ENCODE measurements at regions not wholly inside any gene's neighbourhood (a gene's known extent, or its start where the extent isn't known, plus 50 kb on each side); places are given as distances from the start of the nearest gene placed in this dataset.

DNA sequence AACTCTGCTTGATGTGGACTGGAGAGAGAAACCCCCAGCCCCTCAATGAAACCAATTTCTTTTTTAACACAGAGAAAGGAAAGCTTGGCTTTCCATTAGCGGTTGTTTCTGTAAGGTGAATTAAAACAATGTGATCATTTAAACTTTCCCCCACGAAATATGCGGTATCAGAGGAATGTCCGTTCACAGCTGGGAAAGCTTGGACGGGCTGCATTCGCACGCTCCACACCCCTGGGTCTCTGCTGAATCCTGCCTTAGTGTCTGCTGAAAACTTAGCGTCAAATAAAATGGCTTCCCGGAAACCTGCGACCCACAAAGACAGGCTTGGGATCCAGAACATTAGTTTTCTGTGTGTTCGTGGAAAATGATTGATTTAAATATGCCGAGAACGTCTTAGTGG lies 71.7 kb downstream of the C16orf95 start:
- FAIRE-seq (no peak), DNase-seq (no peak)
- peaks cover 0 to 4% (median 0%) of the 10 kb centered on the region in 3 donors for H3K27me3 ChIP-seq (ENCODE audit: control insufficient read depth in 3 of 3, insufficient read depth in 3 of 3, low read length in 3 of 3)
- no peaks in the 10 kb centered on the region for H3K4me1 ChIP-seq (ENCODE audit: control insufficient read depth in 3 of 3, insufficient read depth in 2 of 3, low read depth in 1 of 3, low read length in 2 of 3)
- no peak overlapping the region for H3K27ac ChIP-seq (ENCODE audit: low read depth in 1 of 3, low read length in 2 of 3)
- H3K36me3 ChIP-seq (ENCODE audit: control insufficient read depth in 3 of 3, insufficient read depth in 2 of 3, low read depth in 1 of 3, low read length in 3 of 3) = no peaks in the 10 kb centered on the region
- 91 to 96% (median 93%) methylated on average over 13 of the region's 13 CpGs for WGBS, 3 donors
- no peaks in the 10 kb centered on the region for H3K9me3 ChIP-seq (ENCODE audit: control insufficient read depth in 2 of 2, insufficient read depth in 1 of 2, low read depth in 1 of 2, low read length in 1 of 2)
- H3K4me3 ChIP-seq (ENCODE audit: low read depth in 1 of 3, low read length in 3 of 3) = no peak overlapping the region

DNA sequence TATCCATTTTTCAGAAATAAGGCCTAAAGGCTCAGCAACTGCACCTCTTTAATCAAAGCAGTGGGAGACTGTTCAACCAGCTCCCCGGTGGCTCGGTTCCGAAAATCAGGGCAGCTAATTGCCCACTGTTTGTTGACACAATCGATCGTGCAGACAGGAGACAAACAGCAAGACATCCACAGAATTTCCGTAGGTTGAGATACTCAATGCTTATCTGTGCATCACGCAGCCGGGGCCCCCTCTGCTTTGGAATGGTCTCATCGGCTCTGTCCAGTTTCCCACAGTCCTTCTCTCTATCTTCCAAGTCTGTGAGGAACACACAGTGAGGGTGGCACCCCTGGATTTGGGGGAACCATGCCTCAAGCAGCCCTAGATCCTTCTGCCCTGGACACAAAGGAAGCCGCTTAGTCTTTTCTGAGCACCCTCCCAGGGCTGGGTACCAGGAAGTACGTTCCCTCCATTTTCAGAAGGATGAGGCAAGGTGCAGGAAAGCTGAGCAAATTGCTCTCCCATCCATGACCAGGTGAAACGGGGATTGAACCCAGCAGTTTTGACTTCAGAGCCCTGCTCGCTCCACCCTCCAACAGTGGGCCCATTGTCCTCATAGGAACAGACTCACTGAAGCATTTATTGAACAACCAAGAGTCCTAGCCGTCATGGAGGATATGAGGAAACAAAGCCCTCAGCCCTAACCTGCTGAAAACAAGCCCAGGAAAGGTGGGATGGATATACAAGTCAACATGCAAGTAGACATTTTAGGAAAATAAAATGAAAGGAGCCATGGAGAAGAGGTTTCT lies 70.7 kb downstream of the C16orf95 start:
- no peaks in the 10 kb centered on the region for H3K9me3 ChIP-seq (ENCODE audit: control insufficient read depth in 2 of 2, insufficient read depth in 1 of 2, low read depth in 1 of 2, low read length in 1 of 2)
- H3K27ac ChIP-seq (ENCODE audit: low read depth in 1 of 3, low read length in 2 of 3) = no peak overlapping the region
- DNase-seq = no peak
- 37 to 70% (median 60%) methylated on average over 14 of the region's 14 CpGs for WGBS, 3 donors
- no peak overlapping the region for H3K4me3 ChIP-seq (ENCODE audit: low read depth in 1 of 3, low read length in 3 of 3)
- FAIRE-seq = no peak
- no peaks in the 10 kb centered on the region for H3K4me1 ChIP-seq (ENCODE audit: control insufficient read depth in 3 of 3, insufficient read depth in 2 of 3, low read depth in 1 of 3, low read length in 2 of 3)
- H3K27me3 ChIP-seq (ENCODE audit: control insufficient read depth in 3 of 3, insufficient read depth in 3 of 3, low read length in 3 of 3) = peaks cover 0 to 4% (median 0%) of the 10 kb centered on the region in 3 donors
- H3K36me3 ChIP-seq (ENCODE audit: control insufficient read depth in 3 of 3, insufficient read depth in 2 of 3, low read depth in 1 of 3, low read length in 3 of 3) = no peaks in the 10 kb centered on the region

DNA sequence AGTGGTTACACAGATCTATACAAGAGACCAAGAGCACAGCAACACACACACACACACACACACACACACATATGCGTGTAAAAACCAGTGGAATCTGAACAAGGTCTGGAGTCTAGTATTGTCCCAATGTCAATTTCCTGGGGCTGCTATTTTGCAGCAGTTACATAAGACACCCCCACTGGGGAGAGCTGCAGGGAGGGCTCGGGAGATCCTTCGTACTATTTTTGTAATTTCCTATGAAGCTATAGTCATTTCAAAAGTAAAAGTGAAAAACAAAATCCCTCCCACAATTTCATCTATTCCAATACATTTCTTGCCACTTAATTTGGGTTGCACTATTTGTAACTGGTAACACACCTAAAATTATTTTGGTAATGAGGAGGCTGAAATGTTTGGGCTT lies 68.5 kb downstream of the C16orf95 start:
- H3K27me3 ChIP-seq (ENCODE audit: control insufficient read depth in 3 of 3, insufficient read depth in 3 of 3, low read length in 3 of 3) = peaks cover 0 to 4% (median 0%) of the 10 kb centered on the region in 3 donors
- H3K36me3 ChIP-seq (ENCODE audit: control insufficient read depth in 3 of 3, insufficient read depth in 2 of 3, low read depth in 1 of 3, low read length in 3 of 3) = no peaks in the 10 kb centered on the region
- H3K4me1 ChIP-seq (ENCODE audit: control insufficient read depth in 3 of 3, insufficient read depth in 2 of 3, low read depth in 1 of 3, low read length in 2 of 3) = no peaks in the 10 kb centered on the region
- no peak overlapping the region for H3K27ac ChIP-seq (ENCODE audit: low read depth in 1 of 3, low read length in 2 of 3)
- no peak overlapping the region for H3K4me3 ChIP-seq (ENCODE audit: low read depth in 1 of 3, low read length in 3 of 3)
- 38 to 57% (median 52%) methylated on average over 3 of the region's 3 CpGs for WGBS, 3 donors
- no peak for DNase-seq
- no peak for FAIRE-seq
- H3K9me3 ChIP-seq (ENCODE audit: control insufficient read depth in 2 of 2, insufficient read depth in 1 of 2, low read depth in 1 of 2, low read length in 1 of 2) = no peaks in the 10 kb centered on the region

DNA sequence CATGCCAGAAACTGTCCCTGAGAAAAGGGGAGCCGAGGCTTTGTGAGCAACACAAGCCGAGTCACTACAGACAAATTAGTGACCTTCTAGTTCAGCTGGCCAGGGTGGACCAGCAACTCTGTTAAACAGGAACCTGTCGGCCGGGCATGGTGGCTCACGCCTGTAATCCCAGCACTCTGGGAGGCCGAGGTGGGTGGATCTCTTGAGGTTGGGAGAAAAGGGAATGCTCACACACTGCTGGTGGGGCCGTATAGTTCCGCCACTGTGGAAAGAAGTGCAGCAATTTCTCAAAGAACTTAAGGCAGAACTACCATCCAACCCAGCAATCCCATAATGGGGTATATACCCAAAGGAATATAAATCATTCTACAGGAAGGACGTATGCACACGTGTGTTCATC lies 67.8 kb downstream of the C16orf95 start:
- Histone ChIP-seq H3K9me3 (ENCODE audit: control insufficient read depth in 2 of 2, insufficient read depth in 1 of 2, low read depth in 1 of 2, low read length in 1 of 2) (no peaks in the 10 kb centered on the region), H3K36me3 (ENCODE audit: control insufficient read depth in 3 of 3, insufficient read depth in 2 of 3, low read depth in 1 of 3, low read length in 3 of 3) (no peaks in the 10 kb centered on the region), H3K27ac (ENCODE audit: low read depth in 1 of 3, low read length in 2 of 3) (no peak overlapping the region), H3K4me3 (ENCODE audit: low read depth in 1 of 3, low read length in 3 of 3) (no peak overlapping the region), H3K4me1 (ENCODE audit: control insufficient read depth in 3 of 3, insufficient read depth in 2 of 3, low read depth in 1 of 3, low read length in 2 of 3) (no peaks in the 10 kb centered on the region), H3K27me3 (ENCODE audit: control insufficient read depth in 3 of 3, insufficient read depth in 3 of 3, low read length in 3 of 3) (peaks cover 0 to 4% (median 0%) of the 10 kb centered on the region in 3 donors)
- 91 to 92% (median 92%) methylated on average over 10 of the region's 10 CpGs for WGBS, 3 donors
- FAIRE-seq (no peak), DNase-seq (no peak)

DNA sequence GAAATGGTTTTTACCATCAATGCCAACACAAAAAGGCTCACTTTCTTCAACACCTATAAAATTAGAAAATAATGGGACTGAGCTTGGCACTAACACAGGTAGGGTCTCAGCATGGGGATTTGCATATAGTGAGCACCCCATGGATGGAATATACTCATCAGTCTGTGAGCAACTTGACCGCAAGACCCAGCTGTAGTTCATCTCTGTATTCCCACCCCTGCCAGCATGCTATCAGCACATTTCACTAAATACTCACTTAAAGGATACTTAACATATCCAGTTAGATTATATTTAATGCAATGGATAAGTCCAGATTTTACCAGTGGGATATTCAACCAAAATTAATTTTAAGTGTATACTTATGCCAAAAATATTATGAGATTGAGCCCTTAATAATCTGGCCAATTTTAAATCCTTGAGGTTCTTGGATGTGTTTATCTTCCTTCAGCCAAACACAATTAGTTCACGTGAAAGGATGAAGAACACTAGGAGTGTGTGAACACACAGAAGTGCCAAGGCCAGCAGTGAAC lies 66.7 kb downstream of the C16orf95 start:
- no peak overlapping the region for H3K27ac ChIP-seq (ENCODE audit: low read depth in 1 of 3, low read length in 2 of 3)
- FAIRE-seq (no peak), DNase-seq (no peak)
- no peaks in the 10 kb centered on the region for H3K4me1 ChIP-seq (ENCODE audit: control insufficient read depth in 3 of 3, insufficient read depth in 2 of 3, low read depth in 1 of 3, low read length in 2 of 3)
- WGBS, 3 donors = 75 to 89% (median 85%) methylated on average over 2 of the region's 2 CpGs
- peaks cover 0 to 4% (median 0%) of the 10 kb centered on the region in 3 donors for H3K27me3 ChIP-seq (ENCODE audit: control insufficient read depth in 3 of 3, insufficient read depth in 3 of 3, low read length in 3 of 3)
- no peak overlapping the region for H3K4me3 ChIP-seq (ENCODE audit: low read depth in 1 of 3, low read length in 3 of 3)
- no peaks in the 10 kb centered on the region for H3K9me3 ChIP-seq (ENCODE audit: control insufficient read depth in 2 of 2, insufficient read depth in 1 of 2, low read depth in 1 of 2, low read length in 1 of 2)
- H3K36me3 ChIP-seq (ENCODE audit: control insufficient read depth in 3 of 3, insufficient read depth in 2 of 3, low read depth in 1 of 3, low read length in 3 of 3) = no peaks in the 10 kb centered on the region

DNA sequence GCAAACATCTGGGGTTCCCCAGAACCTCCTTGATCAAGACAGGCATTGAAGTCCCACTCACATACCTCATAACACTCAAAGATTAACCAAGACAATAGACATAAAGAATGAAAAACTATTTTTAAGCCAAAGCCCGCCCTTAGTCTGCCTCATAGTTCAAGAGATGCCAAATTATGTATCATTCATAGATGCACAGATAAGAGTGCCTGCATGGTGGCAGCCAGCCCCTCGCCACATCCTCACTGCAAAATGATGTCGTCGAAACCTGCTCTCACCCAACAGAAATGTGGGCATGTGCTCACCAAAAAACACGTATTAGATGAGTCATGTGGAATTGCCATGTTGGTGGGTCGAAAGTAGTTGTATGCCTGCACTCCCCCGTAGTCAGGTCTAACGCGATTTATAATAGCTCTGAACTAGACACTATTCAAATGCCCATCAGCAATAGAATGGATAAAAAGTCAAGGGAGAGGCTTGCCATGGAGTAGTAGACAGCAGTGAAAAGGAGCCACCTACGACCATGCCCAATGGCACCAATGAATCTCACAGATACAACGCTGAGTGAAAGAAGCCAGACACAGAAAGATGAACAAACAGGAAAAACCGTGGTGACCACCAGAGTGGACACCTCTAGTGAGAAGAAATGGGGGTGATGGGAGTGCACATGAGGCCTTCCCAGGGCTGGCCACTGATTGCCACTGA lies 64.8 kb downstream of the C16orf95 start:
- FAIRE-seq (no peak), DNase-seq (no peak)
- H3K36me3 ChIP-seq (ENCODE audit: control insufficient read depth in 3 of 3, insufficient read depth in 2 of 3, low read depth in 1 of 3, low read length in 3 of 3) = no peaks in the 10 kb centered on the region
- H3K4me1 ChIP-seq (ENCODE audit: control insufficient read depth in 3 of 3, insufficient read depth in 2 of 3, low read depth in 1 of 3, low read length in 2 of 3) = no peaks in the 10 kb centered on the region
- H3K4me3 ChIP-seq (ENCODE audit: low read depth in 1 of 3, low read length in 3 of 3) = no peak overlapping the region
- no peak overlapping the region for H3K27ac ChIP-seq (ENCODE audit: low read depth in 1 of 3, low read length in 2 of 3)
- 83 to 85% (median 84%) methylated on average over 12 of the region's 12 CpGs for WGBS, 3 donors
- H3K27me3 ChIP-seq (ENCODE audit: control insufficient read depth in 3 of 3, insufficient read depth in 3 of 3, low read length in 3 of 3) = no peaks in the 10 kb centered on the region
- H3K9me3 ChIP-seq (ENCODE audit: control insufficient read depth in 2 of 2, insufficient read depth in 1 of 2, low read depth in 1 of 2, low read length in 1 of 2) = no peaks in the 10 kb centered on the region

All from small intestine (tissue), 7 donors.